ENCODE measurements at regions not wholly inside any gene's neighbourhood (a gene's known extent, or its start where the extent isn't known, plus 50 kb on each side); places are given as distances from the start of the nearest gene placed in this dataset.

- Histone ChIP-seq H3K36me3 (ENCODE audit: control insufficient read depth, insufficient read depth, low read length) (no peaks in the 10 kb centered on the region), H3K9me3 (ENCODE audit: control insufficient read depth, insufficient read depth, low read depth, low read length) (no peaks in the 10 kb centered on the region), H3K9ac (ENCODE audit: low read length) (no peak overlapping the region), H3K27me3 (ENCODE audit: control insufficient read depth, insufficient read depth, low read length) (no peaks in the 10 kb centered on the region), H3K4me1 (ENCODE audit: control insufficient read depth, insufficient read depth, low read length) (no peaks in the 10 kb centered on the region), H3K4me3 (ENCODE audit: low read depth, low read length) (no peak overlapping the region), H3K27ac (ENCODE audit: low read depth, low read length) (no peak overlapping the region)
Observed at GRCh38 chrX:125089761-125090445, 229.8 kb upstream of the TEX13C start.

- no peak overlapping the region for H3K27ac ChIP-seq (ENCODE audit: low read depth, low read length)
- H3K27me3 ChIP-seq (ENCODE audit: control insufficient read depth, insufficient read depth, low read length): no peaks in the 10 kb centered on the region
- no peaks in the 10 kb centered on the region for H3K36me3 ChIP-seq (ENCODE audit: control insufficient read depth, insufficient read depth, low read length)
Observed at GRCh38 chrX:125093852-125094251, 225.8 kb upstream of the TEX13C start.

GRCh38 chrX:125094901-125095300, 224.8 kb upstream of the TEX13C start:
- Histone ChIP-seq H3K9ac (ENCODE audit: low read length) (no peak overlapping the region), H3K4me3 (ENCODE audit: low read depth, low read length) (no peak overlapping the region), H3K27ac (ENCODE audit: low read depth, low read length) (no peak overlapping the region), H3K4me1 (ENCODE audit: control insufficient read depth, insufficient read depth, low read length) (no peaks in the 10 kb centered on the region), H3K9me3 (ENCODE audit: control insufficient read depth, insufficient read depth, low read depth, low read length) (no peaks in the 10 kb centered on the region), H3K27me3 (ENCODE audit: control insufficient read depth, insufficient read depth, low read length) (no peaks in the 10 kb centered on the region), H3K36me3 (ENCODE audit: control insufficient read depth, insufficient read depth, low read length) (no peaks in the 10 kb centered on the region)

More at GRCh38 chrX:125093852-125094251, 225.8 kb upstream of the TEX13C start:
- Histone ChIP-seq H3K4me1 (ENCODE audit: control insufficient read depth, insufficient read depth, low read length) (no peaks in the 10 kb centered on the region), H3K9me3 (ENCODE audit: control insufficient read depth, insufficient read depth, low read depth, low read length) (no peaks in the 10 kb centered on the region), H3K9ac (ENCODE audit: low read length) (no peak overlapping the region), H3K4me3 (ENCODE audit: low read depth, low read length) (no peak overlapping the region)

GRCh38 chrX:125096469-125096868, 223.2 kb upstream of the TEX13C start:
- no peak overlapping the region for H3K4me3 ChIP-seq (ENCODE audit: low read depth, low read length)
- H3K4me1 ChIP-seq (ENCODE audit: control insufficient read depth, insufficient read depth, low read length): no peaks in the 10 kb centered on the region
- no peak overlapping the region for H3K27ac ChIP-seq (ENCODE audit: low read depth, low read length)
- H3K36me3 ChIP-seq (ENCODE audit: control insufficient read depth, insufficient read depth, low read length): no peaks in the 10 kb centered on the region
- H3K9ac ChIP-seq (ENCODE audit: low read length): no peak overlapping the region
- no peaks in the 10 kb centered on the region for H3K27me3 ChIP-seq (ENCODE audit: control insufficient read depth, insufficient read depth, low read length)
- no peaks in the 10 kb centered on the region for H3K9me3 ChIP-seq (ENCODE audit: control insufficient read depth, insufficient read depth, low read depth, low read length)

- no peaks in the 10 kb centered on the region for H3K36me3 ChIP-seq (ENCODE audit: control insufficient read depth, insufficient read depth, low read length)
- H3K9me3 ChIP-seq (ENCODE audit: control insufficient read depth, insufficient read depth, low read depth, low read length): no peaks in the 10 kb centered on the region
- no peak overlapping the region for H3K4me3 ChIP-seq (ENCODE audit: low read depth, low read length)
- H3K9ac ChIP-seq (ENCODE audit: low read length): no peak overlapping the region
- no peak overlapping the region for H3K27ac ChIP-seq (ENCODE audit: low read depth, low read length)
- H3K4me1 ChIP-seq (ENCODE audit: control insufficient read depth, insufficient read depth, low read length): no peaks in the 10 kb centered on the region
- no peaks in the 10 kb centered on the region for H3K27me3 ChIP-seq (ENCODE audit: control insufficient read depth, insufficient read depth, low read length)
Observed at GRCh38 chrX:125096870-125097269, 222.8 kb upstream of the TEX13C start.

- no peaks in the 10 kb centered on the region; the same call in 1 of the 2 replicates for H3K27me3 ChIP-seq (ENCODE audit: control insufficient read depth, insufficient read depth, low read length)
- no peak overlapping the region for H3K27ac ChIP-seq (ENCODE audit: low read depth, low read length)
- H3K4me1 ChIP-seq (ENCODE audit: control insufficient read depth, insufficient read depth, low read length): no peaks in the 10 kb centered on the region
- no peaks in the 10 kb centered on the region for H3K9me3 ChIP-seq (ENCODE audit: control insufficient read depth, insufficient read depth, low read depth, low read length)
- H3K9ac ChIP-seq (ENCODE audit: low read length): no peak overlapping the region
- H3K36me3 ChIP-seq (ENCODE audit: control insufficient read depth, insufficient read depth, low read length): no peaks in the 10 kb centered on the region
- no peak overlapping the region for H3K4me3 ChIP-seq (ENCODE audit: low read depth, low read length)
Observed at GRCh38 chrX:125101971-125102755, 217.5 kb upstream of the TEX13C start.

GRCh38 chrX:125103693-125104092, 216.0 kb upstream of the TEX13C start:
- no peaks in the 10 kb centered on the region for H3K4me1 ChIP-seq (ENCODE audit: control insufficient read depth, insufficient read depth, low read length)
- no peak overlapping the region for H3K27ac ChIP-seq (ENCODE audit: low read depth, low read length)
- no peaks in the 10 kb centered on the region for H3K36me3 ChIP-seq (ENCODE audit: control insufficient read depth, insufficient read depth, low read length)
- no peaks in the 10 kb centered on the region; the same call in 1 of the 2 replicates for H3K27me3 ChIP-seq (ENCODE audit: control insufficient read depth, insufficient read depth, low read length)
- no peak overlapping the region for H3K4me3 ChIP-seq (ENCODE audit: low read depth, low read length)
- no peaks in the 10 kb centered on the region for H3K9me3 ChIP-seq (ENCODE audit: control insufficient read depth, insufficient read depth, low read depth, low read length)
- H3K9ac ChIP-seq (ENCODE audit: low read length): no peak overlapping the region

GRCh38 chrX:125108921-125109320, 210.8 kb upstream of the TEX13C start:
- Histone ChIP-seq H3K27me3 (ENCODE audit: control insufficient read depth, insufficient read depth, low read length) (no peaks in the 10 kb centered on the region; the same call in 1 of the 2 replicates), H3K4me3 (ENCODE audit: low read depth, low read length) (no peak overlapping the region), H3K36me3 (ENCODE audit: control insufficient read depth, insufficient read depth, low read length) (no peaks in the 10 kb centered on the region), H3K9ac (ENCODE audit: low read length) (no peak overlapping the region), H3K4me1 (ENCODE audit: control insufficient read depth, insufficient read depth, low read length) (no peaks in the 10 kb centered on the region), H3K27ac (ENCODE audit: low read depth, low read length) (no peak overlapping the region), H3K9me3 (ENCODE audit: control insufficient read depth, insufficient read depth, low read depth, low read length) (no peaks in the 10 kb centered on the region)

- no peak overlapping the region for H3K9ac ChIP-seq (ENCODE audit: low read length)
- no peaks in the 10 kb centered on the region for H3K27me3 ChIP-seq (ENCODE audit: control insufficient read depth, insufficient read depth, low read length)
- H3K27ac ChIP-seq (ENCODE audit: low read depth, low read length): no peak overlapping the region
- H3K4me1 ChIP-seq (ENCODE audit: control insufficient read depth, insufficient read depth, low read length): no peaks in the 10 kb centered on the region
- no peaks in the 10 kb centered on the region for H3K9me3 ChIP-seq (ENCODE audit: control insufficient read depth, insufficient read depth, low read depth, low read length)
- no peaks in the 10 kb centered on the region for H3K36me3 ChIP-seq (ENCODE audit: control insufficient read depth, insufficient read depth, low read length)
- H3K4me3 ChIP-seq (ENCODE audit: low read depth, low read length): no peak overlapping the region
Observed at GRCh38 chrX:125131164-125131563, 188.5 kb upstream of the TEX13C start.

GRCh38 chrX:125132274-125132673, 187.4 kb upstream of the TEX13C start:
- H3K27me3 ChIP-seq (ENCODE audit: control insufficient read depth, insufficient read depth, low read length): no peaks in the 10 kb centered on the region
- no peaks in the 10 kb centered on the region for H3K4me1 ChIP-seq (ENCODE audit: control insufficient read depth, insufficient read depth, low read length)
- H3K27ac ChIP-seq (ENCODE audit: low read depth, low read length): no peak overlapping the region
- H3K4me3 ChIP-seq (ENCODE audit: low read depth, low read length): no peak overlapping the region
- no peaks in the 10 kb centered on the region for H3K9me3 ChIP-seq (ENCODE audit: control insufficient read depth, insufficient read depth, low read depth, low read length)
- no peaks in the 10 kb centered on the region for H3K36me3 ChIP-seq (ENCODE audit: control insufficient read depth, insufficient read depth, low read length)
- H3K9ac ChIP-seq (ENCODE audit: low read length): no peak overlapping the region

GRCh38 chrX:125137521-125137920, 182.2 kb upstream of the TEX13C start:
- Histone ChIP-seq H3K36me3 (ENCODE audit: control insufficient read depth, insufficient read depth, low read length) (no peaks in the 10 kb centered on the region), H3K9me3 (ENCODE audit: control insufficient read depth, insufficient read depth, low read depth, low read length) (no peaks in the 10 kb centered on the region), H3K4me3 (ENCODE audit: low read depth, low read length) (no peak overlapping the region), H3K4me1 (ENCODE audit: control insufficient read depth, insufficient read depth, low read length) (no peaks in the 10 kb centered on the region), H3K9ac (ENCODE audit: low read length) (no peak overlapping the region), H3K27ac (ENCODE audit: low read depth, low read length) (no peak overlapping the region), H3K27me3 (ENCODE audit: control insufficient read depth, insufficient read depth, low read length) (no peaks in the 10 kb centered on the region; the same call in 1 of the 2 replicates)
